Loucy (cell line): ENCODE measurements at regions not wholly inside any gene's neighbourhood (a gene's known extent, or its start where the extent isn't known, plus 50 kb on each side); places are given as distances from the start of the nearest gene placed in this dataset.

ENCODE experiments used
- EZH2phosphoT487 ChIP-seq: fragments of 200-600 bp; IDR thresholded peaks from 2 replicates; pipeline ENCODE4 v1.6.1; 2018; ENCODE audit warnings: antibody characterized with exemption, mild to moderate bottlenecking, moderate library complexity, borderline replicate concordance
- TF ChIP-seq, protein P1 (sequence below): fragments of 200-600 bp; sonication (generic); conservative IDR thresholded peaks from 2 replicates; pipeline ENCODE4 v1.5.1; 2014; ENCODE audit warnings: mild to moderate bottlenecking, antibody characterized with exemption, low read length

DNA sequence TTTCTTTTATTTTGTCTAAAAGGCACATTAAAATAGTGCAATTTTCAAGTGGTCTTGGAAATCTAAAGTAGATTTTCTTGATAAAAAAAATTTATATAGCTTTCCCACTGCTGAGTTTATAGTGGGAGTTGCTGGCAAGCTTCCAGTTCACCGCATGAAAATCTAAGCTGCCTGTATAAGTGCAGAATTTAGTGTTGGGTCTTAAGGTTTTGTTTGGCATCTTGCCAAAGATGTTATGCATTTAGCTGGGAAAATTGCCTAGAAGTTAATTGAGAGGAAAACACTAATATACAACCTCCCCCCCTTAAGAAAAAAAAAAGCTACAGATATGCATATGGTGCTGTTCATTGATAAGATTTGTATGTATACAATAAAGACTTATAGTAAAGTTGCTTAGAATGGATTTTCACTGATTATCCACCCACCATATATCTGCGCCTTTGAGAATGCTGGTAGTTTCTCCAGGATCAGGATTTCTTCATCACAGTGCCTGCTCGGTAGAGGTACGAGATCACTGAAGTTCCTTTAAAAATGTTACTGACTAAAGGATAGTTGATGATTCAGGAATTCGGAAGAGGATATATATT lies 803.2 kb upstream of the POU3F3 start:
- TF ChIP-seq, protein P1, sequence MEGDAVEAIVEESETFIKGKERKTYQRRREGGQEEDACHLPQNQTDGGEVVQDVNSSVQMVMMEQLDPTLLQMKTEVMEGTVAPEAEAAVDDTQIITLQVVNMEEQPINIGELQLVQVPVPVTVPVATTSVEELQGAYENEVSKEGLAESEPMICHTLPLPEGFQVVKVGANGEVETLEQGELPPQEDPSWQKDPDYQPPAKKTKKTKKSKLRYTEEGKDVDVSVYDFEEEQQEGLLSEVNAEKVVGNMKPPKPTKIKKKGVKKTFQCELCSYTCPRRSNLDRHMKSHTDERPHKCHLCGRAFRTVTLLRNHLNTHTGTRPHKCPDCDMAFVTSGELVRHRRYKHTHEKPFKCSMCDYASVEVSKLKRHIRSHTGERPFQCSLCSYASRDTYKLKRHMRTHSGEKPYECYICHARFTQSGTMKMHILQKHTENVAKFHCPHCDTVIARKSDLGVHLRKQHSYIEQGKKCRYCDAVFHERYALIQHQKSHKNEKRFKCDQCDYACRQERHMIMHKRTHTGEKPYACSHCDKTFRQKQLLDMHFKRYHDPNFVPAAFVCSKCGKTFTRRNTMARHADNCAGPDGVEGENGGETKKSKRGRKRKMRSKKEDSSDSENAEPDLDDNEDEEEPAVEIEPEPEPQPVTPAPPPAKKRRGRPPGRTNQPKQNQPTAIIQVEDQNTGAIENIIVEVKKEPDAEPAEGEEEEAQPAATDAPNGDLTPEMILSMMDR, result no peak
- no peak for TF ChIP-seq EZH2phosphoT487
